NT2/D1 (cell line): ENCODE measurements at regions not wholly inside any gene's neighbourhood (a gene's known extent, or its start where the extent isn't known, plus 50 kb on each side); places are given as distances from the start of the nearest gene placed in this dataset.

ENCODE experiments used
- SUZ12 ChIP-seq: IDR thresholded peaks from 2 replicates; pipeline ENCODE4 v1.6.1; 2011; ENCODE audit not compliant: insufficient read length, insufficient read depth; ENCODE audit errors: extremely low read depth
- YY1 ChIP-seq: IDR thresholded peaks from 2 replicates; pipeline ENCODE4 v1.6.1; 2011; ENCODE audit not compliant: insufficient read length, insufficient read depth
- ZNF274 ChIP-seq: IDR thresholded peaks from 2 replicates; pipeline ENCODE4 v1.6.1; 2011; ENCODE audit warnings: mild to moderate bottlenecking, low read depth, low read length

DNA sequence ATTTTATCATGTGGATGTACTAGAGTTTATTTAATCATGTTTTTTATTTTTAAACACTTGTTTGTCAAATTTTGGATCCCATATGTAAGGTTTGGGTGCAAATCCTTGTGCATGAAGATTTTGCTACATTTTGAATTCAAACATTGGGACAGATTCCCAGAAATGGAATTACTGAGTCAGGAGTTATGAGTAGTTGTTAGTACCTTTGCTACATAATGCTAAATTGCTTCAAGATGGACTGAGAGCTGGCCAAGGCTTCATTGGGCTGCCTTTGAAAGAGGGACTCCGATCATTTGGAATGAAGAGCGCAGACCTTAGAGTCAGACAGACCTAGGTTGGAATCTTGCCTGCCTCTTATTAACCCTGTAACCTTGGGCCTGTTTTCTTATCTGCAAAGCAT lies 154.9 kb upstream of the PWP1 start:
- TF ChIP-seq YY1 (no peak), ZNF274 (no peak), SUZ12 (no peak)
